SIG-M5 (cell line): ENCODE measurements at regions not wholly inside any gene's neighbourhood (a gene's known extent, or its start where the extent isn't known, plus 50 kb on each side); places are given as distances from the start of the nearest gene placed in this dataset.
"Not testable (repeated sequence)": the region's sequence is repeated elsewhere in the genome, so short reads cannot be mapped to it uniquely, and the experiment has no call there.

Experiments used
- DNase-seq: peaks from one replicate; lab custom pipeline; 2025; lab: John Stamatoyannopoulos, UW

DNA sequence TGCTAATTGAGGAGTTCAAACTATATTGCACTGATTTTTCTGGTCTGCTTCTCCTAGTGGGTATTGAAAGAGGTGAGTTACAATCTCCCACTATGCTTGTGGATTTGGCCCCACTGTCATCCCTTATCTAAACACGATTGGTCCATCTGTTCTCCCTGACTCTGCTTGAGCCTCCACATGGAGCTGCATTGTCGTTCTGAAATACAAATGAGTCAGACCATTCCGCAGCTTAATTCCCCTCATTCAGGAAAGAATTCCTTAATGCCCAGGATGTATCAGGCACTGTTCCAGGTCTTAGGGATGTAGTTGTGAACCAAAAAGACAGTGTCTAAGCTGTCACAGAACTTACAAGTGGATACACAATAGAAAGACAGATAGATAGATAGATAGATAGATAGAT is 461.9 kb downstream of the QKI start:
- no peak for DNase-seq

DNA sequence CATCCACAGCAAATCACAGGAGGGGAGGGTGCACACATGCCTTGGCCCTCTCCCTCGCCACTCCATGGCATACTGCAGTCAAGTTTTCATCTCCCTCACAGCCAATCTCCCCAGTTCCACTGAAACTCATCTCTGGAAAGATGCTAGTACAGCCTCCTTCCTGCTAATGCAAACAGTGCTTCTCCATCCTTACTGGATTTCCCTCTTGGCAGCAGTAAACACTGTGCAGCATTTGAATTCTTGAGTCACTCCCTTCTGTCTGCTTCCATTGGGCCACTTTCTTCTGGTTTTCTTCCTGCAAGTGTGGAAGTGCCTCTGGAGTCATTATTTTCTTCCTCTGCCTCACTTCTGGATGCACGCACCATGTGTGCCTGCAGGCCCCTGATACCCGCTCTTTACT is 460.3 kb downstream of the QKI start:
- DNase-seq, result no peak

- no peak for DNase-seq
Measured at GRCh38 chr6:163872335-163872734, 457.8 kb downstream of the QKI start.

DNA sequence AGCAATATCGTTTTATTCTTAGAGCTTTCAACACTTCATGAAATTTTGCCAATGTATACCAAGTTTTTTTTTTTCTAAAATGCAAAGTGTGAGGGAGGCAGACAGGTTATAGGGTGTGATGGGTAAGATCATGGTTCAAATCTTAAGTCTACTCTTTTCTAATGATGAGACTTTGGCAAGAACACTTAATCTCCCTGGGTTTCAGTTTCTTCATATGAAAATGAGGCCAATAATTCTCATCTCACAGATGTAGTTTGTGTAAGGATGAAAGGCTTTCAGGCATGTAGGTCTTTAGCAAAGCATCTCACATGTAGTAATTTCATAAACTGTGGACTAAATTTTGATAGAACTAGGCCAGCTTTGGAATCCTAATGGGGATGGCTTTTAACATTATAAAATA is 457.1 kb downstream of the QKI start:
- no peak for DNase-seq

DNA sequence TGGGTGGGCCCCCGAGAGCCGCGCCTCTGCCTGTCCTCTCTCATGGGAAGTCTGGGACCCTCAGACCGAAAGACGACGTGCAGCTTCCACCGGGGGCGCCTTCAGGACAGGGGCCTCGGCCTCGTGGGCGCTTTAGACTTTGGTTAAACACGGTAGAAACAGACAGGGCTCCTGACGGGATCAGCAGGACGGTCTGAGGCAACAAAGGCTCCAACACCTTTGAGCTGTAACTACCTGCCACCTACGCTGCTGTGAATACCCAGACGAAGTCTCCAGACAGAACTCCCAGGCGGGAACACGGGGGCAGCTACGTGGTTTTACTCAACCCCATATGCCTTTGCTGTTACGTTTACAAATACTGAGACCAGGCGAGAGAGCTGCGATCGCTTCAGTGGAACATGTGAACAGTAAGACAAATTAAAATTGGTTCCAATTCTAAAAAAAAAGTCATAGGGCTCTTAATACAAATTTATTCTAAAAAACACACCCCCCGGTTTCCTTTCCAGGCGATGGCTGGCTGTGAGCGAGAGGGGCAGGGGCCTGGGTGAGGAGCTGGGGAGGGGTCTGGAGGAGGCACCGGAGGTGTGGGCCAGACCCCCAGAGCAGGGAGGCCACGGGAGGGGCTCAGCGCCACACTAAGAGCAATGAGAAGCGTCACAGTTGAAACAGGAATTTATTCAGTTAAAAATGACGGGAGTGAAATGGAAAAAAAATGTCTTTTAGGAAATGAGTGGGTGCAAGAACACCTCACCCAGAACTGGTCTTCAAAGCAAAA is 453.2 kb downstream of the QKI start:
- DNase-seq, result no peak

DNA sequence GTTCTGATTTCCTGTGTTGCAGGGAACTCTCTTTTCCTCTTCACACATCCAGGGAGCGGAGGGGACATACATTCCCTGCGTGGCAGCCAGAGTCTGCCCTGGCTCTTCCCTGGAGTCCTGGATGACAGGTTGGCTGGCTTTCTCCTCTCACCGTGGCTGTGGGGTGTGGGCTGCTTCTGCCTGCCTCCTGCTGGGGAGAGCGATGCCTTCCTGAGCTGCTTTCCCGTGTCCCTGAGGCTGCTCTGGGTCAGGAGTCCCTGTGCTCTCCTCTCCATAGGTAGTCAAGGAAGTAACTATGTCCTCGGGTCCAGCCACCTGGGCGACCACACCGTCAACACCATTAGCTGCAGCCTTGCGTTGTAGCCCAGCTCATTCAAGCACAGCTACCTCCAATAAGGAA is 451.7 kb downstream of the QKI start:
- DNase-seq, result no peak

GRCh38 chr6:163863565-163863964 is 449.0 kb downstream of the QKI start:
- DNase-seq, result no peak

- no peak for DNase-seq
Measured at GRCh38 chr6:163862701-163863100, 448.2 kb downstream of the QKI start.

- DNase-seq, result no peak
Measured at GRCh38 chr6:163861627-163862026, 447.1 kb downstream of the QKI start.

DNA sequence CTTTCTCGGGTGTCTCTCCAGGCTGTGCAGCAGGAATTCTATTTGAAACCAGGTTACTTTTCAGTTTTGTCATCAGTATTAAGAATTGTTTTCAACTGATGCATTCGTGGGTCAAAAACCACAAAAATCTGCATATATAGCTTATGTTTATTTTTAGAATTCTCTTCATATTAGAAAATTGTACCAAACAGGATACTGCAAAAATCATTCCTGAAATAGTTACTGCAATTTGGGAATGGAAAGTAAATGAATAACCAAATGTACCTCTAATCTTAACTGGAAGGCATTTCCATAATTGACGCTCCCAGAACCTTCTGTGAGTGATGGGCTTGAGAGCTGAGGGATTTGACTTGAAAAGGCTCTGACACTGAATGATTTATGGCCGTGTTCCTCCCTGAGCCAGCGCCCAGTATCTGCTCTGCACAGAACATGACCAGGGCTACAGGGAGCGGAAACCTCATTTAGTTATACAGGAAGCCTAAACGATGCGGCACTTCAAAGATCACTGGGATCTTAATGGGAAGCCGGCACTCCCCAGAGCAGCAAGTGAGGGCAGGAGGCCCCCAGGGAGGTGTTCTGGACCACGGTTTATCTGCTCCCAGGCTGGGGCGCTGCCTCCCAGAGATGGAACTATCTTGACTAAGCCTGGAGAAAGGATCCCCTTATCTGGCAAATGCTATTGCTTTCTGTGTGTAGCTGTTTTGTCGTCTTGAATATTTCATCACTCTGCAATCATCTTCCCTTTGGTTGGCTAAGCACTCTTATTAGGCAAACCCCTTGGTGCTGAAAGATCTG is 446.0 kb downstream of the QKI start:
- DNase-seq, result no peak

DNA sequence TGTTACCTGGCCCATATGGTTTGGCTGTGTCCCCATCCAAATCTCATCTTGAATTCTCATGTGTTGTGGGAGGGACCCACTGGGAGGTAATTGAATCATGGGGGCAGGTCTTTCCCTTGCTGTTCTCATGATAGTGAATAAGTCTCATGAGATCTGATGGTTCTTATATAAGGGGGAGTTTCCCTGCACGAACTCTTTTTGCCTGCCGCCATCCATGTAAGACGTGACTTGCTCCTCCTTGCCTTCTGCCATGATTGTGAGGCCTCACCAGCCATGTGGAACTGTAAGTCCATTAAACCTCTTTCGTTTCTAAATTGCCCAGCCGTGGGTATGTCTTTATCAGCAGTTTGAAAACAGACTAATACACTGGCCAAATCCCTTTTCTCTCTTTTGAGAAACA is 444.4 kb downstream of the QKI start:
- not testable (repeated sequence) for DNase-seq

DNA sequence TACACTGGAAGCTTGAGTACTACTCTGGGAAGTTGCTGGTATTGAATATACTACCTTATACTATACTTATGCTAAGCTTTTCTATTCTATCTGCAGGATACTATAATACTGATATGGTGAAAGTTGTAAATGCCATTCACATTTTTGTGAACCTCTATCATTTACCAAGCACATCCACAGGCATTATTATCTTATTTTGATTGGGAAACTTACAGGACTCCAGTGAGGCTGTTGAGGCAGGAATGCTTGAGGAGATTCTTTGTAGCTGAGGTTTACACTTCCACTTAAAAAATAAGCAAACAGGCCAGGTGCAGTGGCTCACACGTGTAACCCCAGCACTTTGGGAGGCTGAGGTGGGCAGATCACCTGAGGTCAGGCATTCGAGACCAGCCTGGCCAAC is 442.9 kb downstream of the QKI start:
- no peak for DNase-seq

DNA sequence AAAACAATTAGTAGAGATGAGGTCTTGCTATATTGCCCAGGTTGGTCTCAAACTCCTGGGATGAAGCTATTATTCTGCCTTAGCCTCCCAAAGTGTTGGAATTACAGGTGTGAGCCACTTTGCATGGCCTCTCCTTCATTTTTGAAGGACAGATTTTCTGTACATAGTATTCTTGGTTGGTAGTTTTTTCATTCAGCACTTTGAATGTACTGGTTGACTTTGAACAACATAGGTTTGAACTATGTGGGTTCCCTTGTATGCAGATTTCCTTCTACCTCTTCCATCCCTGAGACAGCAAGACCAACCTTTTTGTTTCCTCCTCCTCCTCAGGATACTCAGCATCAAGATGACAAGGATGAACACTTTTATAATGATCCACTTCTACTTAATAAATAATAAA is 436.4 kb downstream of the QKI start:
- no peak for DNase-seq

- no peak for DNase-seq
Measured at GRCh38 chr6:163844761-163845160, 430.2 kb downstream of the QKI start.

DNA sequence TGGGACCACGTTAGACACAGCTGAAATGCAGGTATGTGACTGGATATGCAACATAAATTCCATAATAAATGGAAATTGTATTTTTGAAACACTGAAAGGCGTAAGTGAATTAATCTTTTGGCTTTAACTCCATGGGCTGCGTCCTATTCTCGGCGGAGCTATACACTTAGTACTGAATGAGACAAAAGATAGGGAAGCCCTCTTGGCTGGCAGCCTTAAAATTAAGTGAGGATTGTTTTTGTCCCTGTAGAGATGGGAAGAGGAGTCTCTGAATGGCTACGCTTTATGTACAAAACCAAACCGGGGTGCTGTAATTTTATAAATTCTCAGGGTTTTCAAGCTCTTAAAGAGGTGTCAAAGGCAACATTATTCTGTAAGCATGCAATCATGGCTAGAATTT is 429.8 kb downstream of the QKI start:
- no peak for DNase-seq

DNA sequence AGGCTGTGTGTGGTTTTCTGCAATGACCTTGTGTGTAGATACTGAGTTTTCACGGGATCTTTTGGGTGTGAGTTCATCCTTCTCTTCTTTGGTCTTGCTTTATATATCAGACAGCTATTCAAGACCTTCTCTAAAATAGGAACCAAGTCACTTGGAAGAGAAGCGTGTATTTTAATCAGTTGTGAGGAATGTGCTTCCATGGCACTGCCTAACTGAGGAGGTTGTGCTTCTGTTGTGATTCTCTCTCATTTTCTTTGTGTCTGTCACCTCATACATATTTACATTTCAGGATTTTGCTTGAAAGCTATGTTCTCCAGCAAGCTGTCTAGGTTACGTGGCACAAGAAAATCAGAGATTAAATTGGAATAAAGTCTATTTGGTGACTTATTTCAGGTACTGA is 428.7 kb downstream of the QKI start:
- no peak for DNase-seq

GRCh38 chr6:163842467-163842866 is 427.9 kb downstream of the QKI start:
- DNase-seq, result no peak

DNA sequence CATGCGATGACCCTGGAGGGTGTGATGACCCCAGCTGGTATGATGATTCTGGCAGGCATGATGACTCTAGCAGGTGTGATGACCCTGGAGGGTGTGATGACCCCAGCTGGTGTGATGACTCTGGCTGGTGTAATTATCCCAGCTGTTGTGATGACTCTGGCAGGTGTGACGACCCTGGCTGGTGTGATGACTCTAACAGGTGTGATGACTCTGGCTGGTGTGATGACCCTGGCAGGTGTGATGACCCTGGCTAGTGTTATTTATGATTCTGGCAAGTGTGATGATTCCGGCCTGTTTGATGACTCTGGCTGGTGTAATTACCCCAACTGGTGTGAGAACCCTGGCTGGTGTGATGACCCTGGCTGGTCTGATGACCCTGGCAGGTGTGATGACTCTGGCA is 427.2 kb downstream of the QKI start:
- DNase-seq, result no peak

- DNase-seq, result no peak
Measured at GRCh38 chr6:163841326-163841725, 426.8 kb downstream of the QKI start.

DNA sequence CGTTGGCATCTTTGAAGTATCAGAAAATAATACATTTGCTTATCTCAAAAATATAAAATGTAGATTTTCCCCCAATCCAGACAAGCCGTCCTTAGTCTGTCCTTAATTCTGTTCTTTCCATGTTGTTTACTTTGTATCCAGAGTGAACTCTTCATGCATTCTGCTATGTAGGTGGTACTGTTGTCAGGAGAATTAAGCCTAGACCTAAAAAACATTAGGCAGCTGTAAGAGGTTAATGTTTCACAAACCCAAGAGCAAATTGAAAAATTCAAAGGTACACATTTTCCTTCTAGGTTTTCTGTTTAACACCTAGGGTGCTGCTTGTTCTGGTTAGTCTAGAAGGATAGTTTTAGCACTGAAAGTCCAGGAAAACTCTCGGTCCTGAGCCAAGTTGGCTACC is 426.4 kb downstream of the QKI start:
- no peak for DNase-seq

- no peak for DNase-seq
Measured at GRCh38 chr6:163839296-163839695, 424.8 kb downstream of the QKI start.

DNA sequence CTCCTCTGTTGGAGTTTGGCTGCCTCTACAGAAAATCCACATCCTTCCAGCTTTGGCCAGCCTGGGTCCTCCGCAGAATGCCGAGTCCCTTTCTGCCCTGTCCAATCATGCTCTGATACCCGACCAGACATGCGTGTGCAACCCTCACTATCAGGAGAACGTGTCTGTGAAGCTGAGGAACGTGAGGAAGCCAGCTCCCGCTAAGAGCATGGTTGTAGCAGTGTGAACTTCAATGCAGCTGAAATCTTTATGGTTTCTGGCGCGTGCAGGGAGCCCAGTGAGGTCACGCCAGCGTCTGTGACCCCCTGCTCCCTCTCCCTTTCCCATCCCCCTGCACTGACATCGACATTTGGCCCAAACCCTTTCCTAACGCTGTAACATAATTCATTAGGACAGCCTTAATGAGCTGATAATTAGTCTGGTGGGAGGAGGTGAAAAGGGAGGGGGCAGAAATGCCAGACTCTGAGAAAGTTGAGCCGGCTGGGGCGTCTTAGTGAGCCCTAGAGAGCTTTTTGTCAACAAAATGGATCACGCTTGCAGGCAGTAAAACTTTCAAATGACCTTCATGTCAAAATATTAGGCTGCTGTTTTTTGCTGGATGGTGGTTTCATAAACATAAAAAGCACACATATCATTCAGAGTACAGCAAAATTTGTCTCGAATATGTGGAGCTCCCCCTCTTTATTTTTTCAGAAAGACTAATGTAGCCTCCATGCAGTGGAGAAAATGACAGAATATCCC is 423.3 kb downstream of the QKI start:
- no peak for DNase-seq
